Effector memory CD8-positive, alpha-beta T cell (primary cell): ENCODE measurements at regions not wholly inside any gene's neighbourhood (a gene's known extent, or its start where the extent isn't known, plus 50 kb on each side); places are given as distances from the start of the nearest gene placed in this dataset.

Experiments
- ATAC-seq: fragments of 150-1000 bp; cut with Tn5 transposase; replicated peaks from 2 replicates; pipeline ENCODE4 v1.10.0; 2021; ENCODE audit warnings: mild to moderate bottlenecking, moderate library complexity
- DNase-seq, 3 experiments: peaks; one replicate each; pipeline ENCODE4 v3.0.0; 2021
- H3K27ac Mint-ChIP-seq, 2 donors: one replicate each; pipeline ENCODE4 v1.8.0; 2022; ENCODE audit warnings: mild to moderate bottlenecking in 2 of 2, mixed read lengths in 2 of 2, moderate library complexity in 2 of 2
- H3K27me3 Mint-ChIP-seq, 2 donors: one replicate each; pipeline ENCODE4 v1.8.0; 2022; ENCODE audit warnings: mixed read lengths in 2 of 2
- H3K36me3 Mint-ChIP-seq: one replicate; pipeline ENCODE4 v1.8.0; 2022; ENCODE audit warnings: mild to moderate bottlenecking, moderate library complexity, mixed read lengths; ENCODE audit not compliant: insufficient read depth
- H3K4me1 Mint-ChIP-seq, 2 donors: one replicate each; pipeline ENCODE4 v1.8.0; 2022; ENCODE audit warnings: low read depth in 2 of 2, mixed read lengths in 2 of 2
- H3K4me3 Mint-ChIP-seq, 2 donors: one replicate each; pipeline ENCODE4 v1.8.0; 2022; ENCODE audit warnings: mild to moderate bottlenecking in 2 of 2, mixed read lengths in 2 of 2, moderate library complexity in 2 of 2
- H3K9me3 Mint-ChIP-seq, 2 donors: one replicate each; pipeline ENCODE4 v1.8.0; 2022; ENCODE audit warnings: mixed read lengths in 2 of 2

- no peak overlapping the region for H3K27ac Mint-ChIP-seq
- H3K4me3 Mint-ChIP-seq, result no peak overlapping the region
- H3K36me3 Mint-ChIP-seq, result no peaks in the 10 kb centered on the region
- peaks cover 0 to 6% of the 10 kb centered on the region in 2 donors for H3K9me3 Mint-ChIP-seq
- ATAC-seq, result no peak
- H3K27me3 Mint-ChIP-seq, result no peaks in the 10 kb centered on the region
- H3K4me1 Mint-ChIP-seq, result peaks cover 0 to 3% of the 10 kb centered on the region in 2 donors
- DNase-seq, result no peak
These were observed 338.2 kb upstream of the B3GALT2 start for GRCh38 chr1:193524616-193525015.

- Mint-ChIP-seq H3K27me3 (no peaks in the 10 kb centered on the region), H3K4me1 (peaks cover 0 to 3% of the 10 kb centered on the region in 2 donors), H3K27ac (no peak overlapping the region), H3K4me3 (no peak overlapping the region), H3K36me3 (no peaks in the 10 kb centered on the region), H3K9me3 (peaks cover 0 to 6% of the 10 kb centered on the region in 2 donors)
- DNase-seq, result no peak
- ATAC-seq, result no peak
These were observed 337.6 kb upstream of the B3GALT2 start for GRCh38 chr1:193524021-193524420.

GRCh38 chr1:193520472-193520871 lies 334.1 kb upstream of the B3GALT2 start:
- Mint-ChIP-seq H3K27ac (no peak overlapping the region), H3K36me3 (no peaks in the 10 kb centered on the region), H3K4me3 (no peak overlapping the region), H3K4me1 (peaks cover 0 to 8% of the 10 kb centered on the region in 2 donors), H3K27me3 (no peaks in the 10 kb centered on the region), H3K9me3 (peaks cover 0 to 6% of the 10 kb centered on the region in 2 donors)
- DNase-seq (no peak), ATAC-seq (no peak)

GRCh38 chr1:193519922-193520321 lies 333.5 kb upstream of the B3GALT2 start:
- H3K36me3 Mint-ChIP-seq, result no peaks in the 10 kb centered on the region
- DNase-seq (no peak), ATAC-seq (no peak)
- H3K27ac Mint-ChIP-seq, result no peak overlapping the region
- peaks cover 0 to 6% of the 10 kb centered on the region in 2 donors for H3K9me3 Mint-ChIP-seq
- no peaks in the 10 kb centered on the region for H3K27me3 Mint-ChIP-seq
- peaks cover 0 to 5% of the 10 kb centered on the region in 2 donors for H3K4me1 Mint-ChIP-seq
- no peak overlapping the region for H3K4me3 Mint-ChIP-seq

GRCh38 chr1:193516755-193517388 lies 330.5 kb upstream of the B3GALT2 start:
- ATAC-seq, result no peak
- H3K9me3 Mint-ChIP-seq, result peaks cover 1 to 6% of the 10 kb centered on the region in 2 donors
- H3K36me3 Mint-ChIP-seq, result no peaks in the 10 kb centered on the region
- H3K4me3 Mint-ChIP-seq, result peak overlapping the region in 1 of 2 donors; percentile 52
- peaks cover 0 to 5% of the 10 kb centered on the region in 2 donors for H3K4me1 Mint-ChIP-seq
- H3K27ac Mint-ChIP-seq, result peak overlapping the region in 1 of 2 donors; percentile 51
- H3K27me3 Mint-ChIP-seq, result no peaks in the 10 kb centered on the region
- no peak for DNase-seq

GRCh38 chr1:193514397-193514796 lies 328.0 kb upstream of the B3GALT2 start:
- DNase-seq (no peak), ATAC-seq (no peak)
- H3K36me3 Mint-ChIP-seq, result no peaks in the 10 kb centered on the region
- H3K4me1 Mint-ChIP-seq, result peaks cover 4 to 7% of the 10 kb centered on the region in 2 donors
- H3K4me3 Mint-ChIP-seq, result no peak overlapping the region
- no peaks in the 10 kb centered on the region for H3K27me3 Mint-ChIP-seq
- H3K9me3 Mint-ChIP-seq, result peaks cover 0 to 3% of the 10 kb centered on the region in 2 donors
- H3K27ac Mint-ChIP-seq, result no peak overlapping the region

GRCh38 chr1:193513032-193513431 lies 326.6 kb upstream of the B3GALT2 start:
- ATAC-seq, result no peak

GRCh38 chr1:193504920-193505319 lies 318.5 kb upstream of the B3GALT2 start:
- H3K4me3 Mint-ChIP-seq, result no peak overlapping the region
- H3K9me3 Mint-ChIP-seq, result no peaks in the 10 kb centered on the region
- no peaks in the 10 kb centered on the region for H3K36me3 Mint-ChIP-seq

More at GRCh38 chr1:193513032-193513431, 326.6 kb upstream of the B3GALT2 start:
- Mint-ChIP-seq H3K4me3 (no peak overlapping the region), H3K27me3 (no peaks in the 10 kb centered on the region), H3K27ac (no peak overlapping the region), H3K36me3 (no peaks in the 10 kb centered on the region), H3K9me3 (peaks cover 0 to 3% of the 10 kb centered on the region in 2 donors), H3K4me1 (peaks cover 4 to 10% of the 10 kb centered on the region in 2 donors)
- no peak for DNase-seq

GRCh38 chr1:193498088-193498655 lies 311.8 kb upstream of the B3GALT2 start:
- DNase-seq (no peak), ATAC-seq (no peak)
- Mint-ChIP-seq H3K9me3 (no peaks in the 10 kb centered on the region), H3K36me3 (no peaks in the 10 kb centered on the region), H3K27me3 (no peaks in the 10 kb centered on the region), H3K4me3 (peak overlapping the region in 1 of 2 donors; percentile 17), H3K27ac (peak overlapping the region in 1 of 2 donors; percentile 85), H3K4me1 (peaks cover 0 to 3% of the 10 kb centered on the region in 2 donors)

More at GRCh38 chr1:193504920-193505319, 318.5 kb upstream of the B3GALT2 start:
- ATAC-seq, result no peak
- no peak for DNase-seq
- no peaks in the 10 kb centered on the region for H3K27me3 Mint-ChIP-seq
- no peak overlapping the region for H3K27ac Mint-ChIP-seq
- H3K4me1 Mint-ChIP-seq, result peaks cover 0 to 10% of the 10 kb centered on the region in 2 donors

- H3K27me3 Mint-ChIP-seq, result no peaks in the 10 kb centered on the region
- H3K27ac Mint-ChIP-seq, result peak overlapping the region in 1 of 2 donors; percentile 26
- H3K36me3 Mint-ChIP-seq, result no peaks in the 10 kb centered on the region
- ATAC-seq (no peak), DNase-seq (no peak)
- H3K4me1 Mint-ChIP-seq, result peaks cover 0 to 7% of the 10 kb centered on the region in 2 donors
- H3K4me3 Mint-ChIP-seq, result no peak overlapping the region
- peaks cover 0 to 2% of the 10 kb centered on the region in 2 donors for H3K9me3 Mint-ChIP-seq
These were observed 308.0 kb upstream of the B3GALT2 start for GRCh38 chr1:193494368-193494767.

- ATAC-seq (no peak), DNase-seq (no peak)
- Mint-ChIP-seq H3K4me3 (no peak overlapping the region), H3K36me3 (no peaks in the 10 kb centered on the region), H3K27me3 (no peaks in the 10 kb centered on the region), H3K4me1 (peaks cover 0 to 16% of the 10 kb centered on the region in 2 donors), H3K27ac (no peak overlapping the region), H3K9me3 (peaks cover 0 to 2% of the 10 kb centered on the region in 2 donors)
These were observed 302.8 kb upstream of the B3GALT2 start for GRCh38 chr1:193489191-193489590.

GRCh38 chr1:193487722-193488121 lies 301.3 kb upstream of the B3GALT2 start:
- Mint-ChIP-seq H3K27ac (no peak overlapping the region), H3K36me3 (peaks cover 3% of the 10 kb centered on the region), H3K9me3 (peaks cover 0 to 2% of the 10 kb centered on the region in 2 donors)

GRCh38 chr1:193486671-193487229 lies 300.3 kb upstream of the B3GALT2 start:
- peak overlapping the region; percentile 48 to 83 for H3K27ac Mint-ChIP-seq
- H3K27me3 Mint-ChIP-seq, result no peaks in the 10 kb centered on the region
- ATAC-seq, result no peak
- no peak for DNase-seq
- peaks cover 0 to 2% of the 10 kb centered on the region in 2 donors for H3K9me3 Mint-ChIP-seq
- H3K4me3 Mint-ChIP-seq, result peak overlapping the region in 1 of 2 donors; percentile 19
- H3K36me3 Mint-ChIP-seq, result peaks cover 3% of the 10 kb centered on the region
- peaks cover 0 to 12% of the 10 kb centered on the region in 2 donors for H3K4me1 Mint-ChIP-seq

More at GRCh38 chr1:193487722-193488121, 301.3 kb upstream of the B3GALT2 start:
- ATAC-seq, result no peak
- Mint-ChIP-seq H3K27me3 (no peaks in the 10 kb centered on the region), H3K4me1 (peaks cover 0 to 16% of the 10 kb centered on the region in 2 donors), H3K4me3 (no peak overlapping the region)
- DNase-seq, result no peak

GRCh38 chr1:193480755-193481154 lies 294.3 kb upstream of the B3GALT2 start:
- Mint-ChIP-seq H3K36me3 (peaks cover 10% of the 10 kb centered on the region), H3K27me3 (no peaks in the 10 kb centered on the region), H3K4me3 (no peak overlapping the region), H3K9me3 (peaks cover 1 to 12% of the 10 kb centered on the region in 2 donors), H3K27ac (peak overlapping the region; percentile 88 to 92), H3K4me1 (peaks cover 35 to 42% of the 10 kb centered on the region in 2 donors)
- DNase-seq (no peak), ATAC-seq (no peak)
